Smooth muscle cell (in vitro differentiated cells): ENCODE measurements at regions not wholly inside any gene's neighbourhood (a gene's known extent, or its start where the extent isn't known, plus 50 kb on each side); places are given as distances from the start of the nearest gene placed in this dataset.

Source experiments
- DNase-seq: peaks from one replicate; lab custom pipeline; 2025; ENCODE audit not compliant: unreplicated experiment; lab: John Stamatoyannopoulos, UW
- H2AFZ ChIP-seq: fragments of 200-600 bp; sonication (generic); 2 replicates; pipeline ENCODE4 v1.6.0; 2016; ENCODE audit warnings: antibody characterized with exemption, low read depth, mild to moderate bottlenecking
- H3F3A ChIP-seq: fragments of 200-600 bp; sonication (generic); 2 replicates; pipeline ENCODE4 v1.6.0; 2017; ENCODE audit warnings: antibody characterized with exemption, low read depth
- H3K27ac ChIP-seq: fragments of 200-600 bp; sonication (generic); 2 replicates; pipeline ENCODE4 v1.5.1; 2016; ENCODE audit warnings: low read depth, mild to moderate bottlenecking
- H3K27me3 ChIP-seq: fragments of 200-600 bp; sonication (generic); 2 replicates; pipeline ENCODE4 v1.6.1; 2016; ENCODE audit warnings: low read depth, mild to moderate bottlenecking
- H3K36me3 ChIP-seq: fragments of 200-600 bp; sonication (generic); 2 replicates; pipeline ENCODE4 v1.5.1; 2016; ENCODE audit warnings: low read depth
- H3K4me1 ChIP-seq: fragments of 200-600 bp; sonication (generic); 2 replicates; pipeline ENCODE4 v1.5.1; 2016; ENCODE audit warnings: low read depth
- H3K4me2 ChIP-seq: fragments of 200-600 bp; sonication (generic); 2 replicates; pipeline ENCODE4 v1.6.0; 2016; ENCODE audit warnings: mild to moderate bottlenecking
- H3K4me3 ChIP-seq: fragments of 200-600 bp; sonication (generic); 2 replicates; pipeline ENCODE4 v1.5.1; 2016; ENCODE audit warnings: mild to moderate bottlenecking
- H3K79me2 ChIP-seq: fragments of 200-600 bp; sonication (generic); 2 replicates; pipeline ENCODE4 v1.6.0; 2016; ENCODE audit warnings: low read depth, mild to moderate bottlenecking
- H3K9ac ChIP-seq: fragments of 200-600 bp; sonication (generic); 2 replicates; pipeline ENCODE4 v1.6.0; 2016; ENCODE audit warnings: low read depth
- H3K9me3 ChIP-seq: fragments of 200-600 bp; sonication (generic); replicated peaks from 2 replicates; pipeline ENCODE4 v1.5.1; 2016; ENCODE audit warnings: low read depth
- H4K20me1 ChIP-seq: fragments of 200-600 bp; sonication (generic); 2 replicates; pipeline ENCODE4 v1.6.0; 2016; ENCODE audit warnings: low read depth
- CTCF ChIP-seq: fragments of 200-600 bp; sonication (generic); IDR thresholded peaks from 2 replicates; pipeline ENCODE4 v1.5.1; 2017; ENCODE audit warnings: borderline replicate concordance, mild to moderate bottlenecking, antibody characterized with exemption; ENCODE audit not compliant: insufficient read depth, poor library complexity, severe bottlenecking
- WGBS: methylation state at CpG from one replicate; pipeline ENCODE4 v1.1.7; 2016; ENCODE audit warnings: low lambda C conversion rate; 5-methylcytosine and 5-hydroxymethylcytosine counted together

GRCh38 chr5:93359296-93359959 lies 221.6 kb downstream of the NR2F1-AS1 start:
- peaks cover 9% of the 10 kb centered on the region for H3F3A ChIP-seq
- no peaks in the 10 kb centered on the region for H3K79me2 ChIP-seq
- H3K27me3 ChIP-seq, result no peaks in the 10 kb centered on the region
- H3K4me3 ChIP-seq, result no peak overlapping the region
- peak overlapping the region; percentile 23 for H2AFZ ChIP-seq
- no peaks in the 10 kb centered on the region for H3K9me3 ChIP-seq
- peak overlapping the region; percentile 62 for H3K4me2 ChIP-seq
- no peak for DNase-seq
- no peaks in the 10 kb centered on the region for H3K4me1 ChIP-seq
- H3K27ac ChIP-seq, result peak overlapping the region; percentile 90
- no peaks in the 10 kb centered on the region for H3K36me3 ChIP-seq
- no peak for TF ChIP-seq CTCF
- peak overlapping the region; percentile 29 for H3K9ac ChIP-seq
- 26% methylated on average over 9 of the region's 9 CpGs for WGBS
- H4K20me1 ChIP-seq, result no peaks in the 10 kb centered on the region

- peak overlapping the region; percentile 90 for H3K27ac ChIP-seq
- peak overlapping the region; percentile 11 for H2AFZ ChIP-seq
- no peak for TF ChIP-seq CTCF
- no peak for DNase-seq
- H4K20me1 ChIP-seq, result no peaks in the 10 kb centered on the region
- WGBS, result 71% methylated on average over 1 of the region's 1 CpG
- no peaks in the 10 kb centered on the region for H3K79me2 ChIP-seq
- H3K4me2 ChIP-seq, result no peak overlapping the region
- H3K36me3 ChIP-seq, result no peaks in the 10 kb centered on the region
- no peak overlapping the region for H3K9ac ChIP-seq
- H3K9me3 ChIP-seq, result no peaks in the 10 kb centered on the region
- no peaks in the 10 kb centered on the region for H3K4me1 ChIP-seq
- no peak overlapping the region for H3K4me3 ChIP-seq
- peaks cover 9% of the 10 kb centered on the region for H3F3A ChIP-seq
- no peaks in the 10 kb centered on the region for H3K27me3 ChIP-seq
These were observed 222.8 kb downstream of the NR2F1-AS1 start for GRCh38 chr5:93358176-93358575.

- peak overlapping the region; percentile 90 for H3K27ac ChIP-seq
- H4K20me1 ChIP-seq, result no peaks in the 10 kb centered on the region
- no peak for TF ChIP-seq CTCF
- H3K4me3 ChIP-seq, result no peak overlapping the region
- no peak overlapping the region for H3K9ac ChIP-seq
- H3K27me3 ChIP-seq, result no peaks in the 10 kb centered on the region
- peaks cover 9% of the 10 kb centered on the region for H3F3A ChIP-seq
- H3K4me1 ChIP-seq, result no peaks in the 10 kb centered on the region
- 80% methylated on average over 1 of the region's 1 CpG for WGBS
- no peaks in the 10 kb centered on the region for H3K79me2 ChIP-seq
- H3K4me2 ChIP-seq, result no peak overlapping the region
- H3K36me3 ChIP-seq, result no peaks in the 10 kb centered on the region
- H2AFZ ChIP-seq, result peak overlapping the region; percentile 11
- no peak for DNase-seq
- H3K9me3 ChIP-seq, result no peaks in the 10 kb centered on the region
These were observed 223.3 kb downstream of the NR2F1-AS1 start for GRCh38 chr5:93357686-93358085.

GRCh38 chr5:93355691-93356090 lies 225.3 kb downstream of the NR2F1-AS1 start:
- WGBS, result 88% methylated on average over 8 of the region's 8 CpGs
- Histone ChIP-seq H3K9me3 (no peaks in the 10 kb centered on the region), H3K9ac (no peak overlapping the region), H2AFZ (no peak overlapping the region), H3K4me1 (no peaks in the 10 kb centered on the region), H3K4me3 (no peak overlapping the region), H3K27ac (no peak overlapping the region), H4K20me1 (no peaks in the 10 kb centered on the region), H3K27me3 (no peaks in the 10 kb centered on the region), H3K4me2 (no peak overlapping the region), H3F3A (peaks cover 9% of the 10 kb centered on the region), H3K36me3 (no peaks in the 10 kb centered on the region), H3K79me2 (no peaks in the 10 kb centered on the region)
- no peak for TF ChIP-seq CTCF
- DNase-seq, result no peak
